CD14-positive monocyte (primary cell): ENCODE measurements at regions not wholly inside any gene's neighbourhood (a gene's known extent, or its start where the extent isn't known, plus 50 kb on each side); places are given as distances from the start of the nearest gene placed in this dataset.

Experiments used
- DNase-seq, 3 donors: peaks; one replicate each; pipeline ENCODE4 v3.0.0-alpha.2; 2011 to 2022
- H2AFZ ChIP-seq: 2 replicates; pipeline ENCODE4 v1.6.0; 2012; ENCODE audit warnings: mild to moderate bottlenecking, low read depth, low read length, inconsistent platforms; ENCODE audit not compliant: insufficient read depth, poor library complexity, severe bottlenecking
- H3K27ac ChIP-seq, 2 donors: 1 replicate in 1 of 2; 2 replicates in 1 of 2; pipeline ENCODE4 v1.5.1; 2012 to 2013; ENCODE audit warnings: low read length in 2 of 2, control low read depth in 1 of 2, inconsistent platforms in 1 of 2, low read depth in 1 of 2, mild to moderate bottlenecking in 1 of 2
- H3K27me3 ChIP-seq, 2 donors: one replicate each; pipeline versions ENCODE4 v1.6.0 to v1.6.1; 2011 to 2013; ENCODE audit warnings: low read length in 2 of 2; ENCODE audit not compliant: control insufficient read depth in 2 of 2, insufficient read depth in 2 of 2
- H3K36me3 ChIP-seq, 2 donors: replicated peaks in 1 of 2; 1 replicate in 1 of 2; 2 replicates in 1 of 2; pipeline versions ENCODE4 v1.5.1 to v1.6.1; 2012 to 2013; ENCODE audit warnings: low read length in 2 of 2, control low read depth in 1 of 2, inconsistent platforms in 1 of 2, mild to moderate bottlenecking in 1 of 2; ENCODE audit not compliant: insufficient read depth in 2 of 2, control insufficient read depth in 1 of 2
- H3K4me1 ChIP-seq, 2 donors: 1 replicate in 1 of 2; 2 replicates in 1 of 2; pipeline versions ENCODE4 v1.5.1 to v1.6.1; 2012 to 2013; ENCODE audit warnings: low read length in 2 of 2, control low read depth in 1 of 2, inconsistent platforms in 1 of 2, mild to moderate bottlenecking in 1 of 2, moderate library complexity in 1 of 2; ENCODE audit not compliant: insufficient read depth in 2 of 2, control insufficient read depth in 1 of 2
- H3K4me2 ChIP-seq: replicated peaks from 2 replicates; pipeline ENCODE3; 2012; ENCODE audit warnings: low read length, moderate library complexity, mild to moderate bottlenecking; ENCODE audit not compliant: poor library complexity, severe bottlenecking; ENCODE audit errors: extremely low read depth
- H3K4me3 ChIP-seq, 3 experiments: fragments of 200-600 bp in 1 of 3; sonication (generic) in 1 of 3; replicated peaks in 1 of 3; 1 replicate in 2 of 3; 2 replicates in 1 of 3; pipeline ENCODE4 v1.5.1; 2011 to 2013; ENCODE audit warnings: low read length in 3 of 3, mild to moderate bottlenecking in 3 of 3, control low read depth in 2 of 3, low read depth in 2 of 3, inconsistent platforms in 1 of 3, moderate library complexity in 1 of 3
- H3K79me2 ChIP-seq: 2 replicates; pipeline ENCODE4 v1.6.0; 2012; ENCODE audit warnings: mild to moderate bottlenecking, control low read depth, inconsistent platforms, low read length, moderate library complexity; ENCODE audit not compliant: insufficient read depth
- H3K9ac ChIP-seq: 2 replicates; pipeline ENCODE4 v1.6.0; 2017; ENCODE audit warnings: low read length, mild to moderate bottlenecking; ENCODE audit not compliant: insufficient read depth, poor library complexity, severe bottlenecking
- H3K9me3 ChIP-seq, 2 donors: replicated peaks in 1 of 2; 1 replicate in 1 of 2; 2 replicates in 1 of 2; pipeline versions ENCODE4 v1.5.1 to v1.6.1; 2012 to 2013; ENCODE audit warnings: low read length in 2 of 2, control low read depth in 1 of 2; ENCODE audit not compliant: control insufficient read depth in 1 of 2, insufficient read depth in 1 of 2
- H4K20me1 ChIP-seq: 2 replicates; pipeline ENCODE4 v1.6.0; 2012; ENCODE audit warnings: mild to moderate bottlenecking, low read length, control low read depth, moderate library complexity; ENCODE audit not compliant: insufficient read depth
- H3K27ac Mint-ChIP-seq, 7 donors: one replicate each; pipeline ENCODE4 v1.8.0; 2020; ENCODE audit warnings: mild to moderate bottlenecking in 7 of 7, mixed read lengths in 7 of 7, moderate library complexity in 6 of 7, inconsistent platforms in 2 of 7
- H3K27me3 Mint-ChIP-seq, 3 donors: one replicate each; pipeline ENCODE4 v1.8.0; 2021 to 2022; ENCODE audit warnings: low read depth in 3 of 3, mild to moderate bottlenecking in 3 of 3, mixed read lengths in 3 of 3, moderate library complexity in 3 of 3, inconsistent platforms in 1 of 3
- H3K36me3 Mint-ChIP-seq, 2 donors: one replicate each; pipeline ENCODE4 v1.8.0; 2020; ENCODE audit warnings: mixed read lengths in 2 of 2, inconsistent platforms in 1 of 2, mild to moderate bottlenecking in 1 of 2
- H3K4me1 Mint-ChIP-seq: one replicate; pipeline ENCODE4 v1.8.0; 2020; ENCODE audit warnings: mild to moderate bottlenecking, mixed read lengths
- H3K4me3 Mint-ChIP-seq, 2 donors: one replicate each; pipeline ENCODE4 v1.8.0; 2020; ENCODE audit warnings: mild to moderate bottlenecking in 2 of 2, mixed read lengths in 2 of 2, moderate library complexity in 1 of 2
- H3K9me3 Mint-ChIP-seq, 7 donors: one replicate each; pipeline ENCODE4 v1.8.0; 2020 to 2022; ENCODE audit warnings: mixed read lengths in 7 of 7, mild to moderate bottlenecking in 6 of 7, moderate library complexity in 6 of 7, inconsistent platforms in 2 of 7
- WGBS: methylation state at CpG from one replicate; pipeline ENCODE4 v1.1.5; 2013; ENCODE audit warnings: missing lambda C conversion rate; ENCODE audit not compliant: insufficient coverage; 5-methylcytosine and 5-hydroxymethylcytosine counted together
- intact Hi-C, 2 donors: fragments of 100-400 bp; cut with micrococcal nuclease; formaldehyde crosslinking; loops; one replicate each; pipeline versions ENCODE4 v1.15.0 to v1.15.1; 2023
- TF ChIP-seq, protein P1 (sequence below): fragments of 200-600 bp; IDR thresholded peaks from one replicate; pipeline ENCODE4 v1.8.0; 2022; ENCODE audit warnings: antibody characterized with exemption, mild to moderate bottlenecking

DNA sequence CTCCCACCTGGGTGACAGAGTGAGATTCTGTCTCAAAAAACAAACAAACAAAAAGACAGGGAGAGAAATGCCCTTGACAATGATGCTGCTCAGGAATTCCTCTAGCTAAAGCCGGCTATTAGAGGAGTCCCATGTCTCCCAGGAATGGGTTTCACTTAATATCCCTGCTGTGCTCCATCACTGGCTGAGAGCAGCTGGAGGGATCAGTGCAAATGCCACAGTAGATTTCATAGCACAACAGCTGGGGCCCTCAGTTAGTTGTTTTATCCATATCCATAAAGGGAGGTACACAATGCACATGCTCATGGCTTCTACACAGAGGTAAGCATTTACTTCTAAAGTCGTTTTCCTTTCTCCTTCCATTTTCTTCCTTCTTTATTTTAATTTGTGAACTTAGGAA lies 742.0 kb upstream of the POU3F2 start:
- Histone ChIP-seq H3K4me1 (no peaks in the 10 kb centered on the region), H3K4me2 (no peak overlapping the region), H3K9ac (no peak overlapping the region), H3K9me3 (peaks cover 0 to 7% of the 10 kb centered on the region in 2 donors), H3K27ac (no peak overlapping the region), H4K20me1 (no peaks in the 10 kb centered on the region), H3K27me3 (no peaks in the 10 kb centered on the region), H3K36me3 (no peaks in the 10 kb centered on the region), H3K79me2 (no peaks in the 10 kb centered on the region), H3K4me3 (no peak overlapping the region), H2AFZ (no peak overlapping the region)
- TF ChIP-seq, protein P1, sequence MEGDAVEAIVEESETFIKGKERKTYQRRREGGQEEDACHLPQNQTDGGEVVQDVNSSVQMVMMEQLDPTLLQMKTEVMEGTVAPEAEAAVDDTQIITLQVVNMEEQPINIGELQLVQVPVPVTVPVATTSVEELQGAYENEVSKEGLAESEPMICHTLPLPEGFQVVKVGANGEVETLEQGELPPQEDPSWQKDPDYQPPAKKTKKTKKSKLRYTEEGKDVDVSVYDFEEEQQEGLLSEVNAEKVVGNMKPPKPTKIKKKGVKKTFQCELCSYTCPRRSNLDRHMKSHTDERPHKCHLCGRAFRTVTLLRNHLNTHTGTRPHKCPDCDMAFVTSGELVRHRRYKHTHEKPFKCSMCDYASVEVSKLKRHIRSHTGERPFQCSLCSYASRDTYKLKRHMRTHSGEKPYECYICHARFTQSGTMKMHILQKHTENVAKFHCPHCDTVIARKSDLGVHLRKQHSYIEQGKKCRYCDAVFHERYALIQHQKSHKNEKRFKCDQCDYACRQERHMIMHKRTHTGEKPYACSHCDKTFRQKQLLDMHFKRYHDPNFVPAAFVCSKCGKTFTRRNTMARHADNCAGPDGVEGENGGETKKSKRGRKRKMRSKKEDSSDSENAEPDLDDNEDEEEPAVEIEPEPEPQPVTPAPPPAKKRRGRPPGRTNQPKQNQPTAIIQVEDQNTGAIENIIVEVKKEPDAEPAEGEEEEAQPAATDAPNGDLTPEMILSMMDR, result no peak
- Mint-ChIP-seq H3K4me3 (no peak overlapping the region), H3K27ac (no peak overlapping the region), H3K4me1 (no peaks in the 10 kb centered on the region), H3K9me3 (peaks cover 0 to 9% (median 5%) of the 10 kb centered on the region in 7 donors), H3K36me3 (no peaks in the 10 kb centered on the region), H3K27me3 (peaks cover 0 to 2% (median 1%) of the 10 kb centered on the region in 3 donors)
- 73% methylated on average over 1 of the region's 2 CpGs for WGBS
- intact Hi-C loops, result no loop called here
- no peak for DNase-seq

DNA sequence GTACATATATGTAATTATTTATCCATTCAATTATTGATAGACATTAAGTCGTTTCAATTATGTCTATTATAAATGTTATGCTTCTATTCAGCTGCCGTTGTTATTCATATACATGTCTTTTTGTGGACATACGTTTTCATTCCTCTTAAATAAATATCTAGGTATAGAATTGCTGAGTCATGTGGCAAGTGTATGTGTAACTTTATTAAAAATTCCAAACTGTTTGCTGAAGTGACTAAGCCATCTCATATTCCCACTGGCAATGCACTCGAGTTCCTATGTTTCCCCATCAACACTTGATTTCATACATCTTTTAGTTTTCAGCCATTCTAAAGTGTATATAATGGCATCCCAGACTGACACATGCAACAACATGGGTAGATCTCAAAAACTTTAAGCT lies 739.7 kb upstream of the POU3F2 start:
- Histone ChIP-seq H3K27ac (no peak overlapping the region), H4K20me1 (no peaks in the 10 kb centered on the region), H3K4me1 (no peaks in the 10 kb centered on the region), H3K27me3 (no peaks in the 10 kb centered on the region), H2AFZ (no peak overlapping the region), H3K36me3 (no peaks in the 10 kb centered on the region), H3K4me3 (no peak overlapping the region), H3K79me2 (no peaks in the 10 kb centered on the region), H3K9ac (no peak overlapping the region), H3K9me3 (no peaks in the 10 kb centered on the region), H3K4me2 (no peak overlapping the region)
- H3K4me1 Mint-ChIP-seq, result no peaks in the 10 kb centered on the region
- no peaks in the 10 kb centered on the region for H3K36me3 Mint-ChIP-seq
- intact Hi-C loops, result no loop called here
- peaks cover 0 to 4% (median 1%) of the 10 kb centered on the region in 3 donors for H3K27me3 Mint-ChIP-seq
- peaks cover 0 to 4% (median 0%) of the 10 kb centered on the region in 7 donors for H3K9me3 Mint-ChIP-seq
- TF ChIP-seq, protein P1, result no peak
- no peak overlapping the region for H3K4me3 Mint-ChIP-seq
- DNase-seq, result no peak
- no peak overlapping the region for H3K27ac Mint-ChIP-seq
- no CpG with 5 or more reads among the region's 4 CpGs for WGBS
